Testis (tissue), 2 donors: ENCODE measurements at regions not wholly inside any gene's neighbourhood (a gene's known extent, or its start where the extent isn't known, plus 50 kb on each side); places are given as distances from the start of the nearest gene placed in this dataset.

Experiments used
- CTCF ChIP-seq, 3 experiments: fragments of 450-650 bp in 2 of 3; fragments of 200-600 bp in 1 of 3; sonication (generic) in 1 of 3; IDR thresholded peaks; one replicate each; pipeline ENCODE4 v1.5.1; 2016 to 2019; ENCODE audit warnings: antibody characterized with exemption in 3 of 3, mild to moderate bottlenecking in 2 of 3, moderate library complexity in 1 of 3
- POLR2A ChIP-seq: fragments of 450-650 bp; IDR thresholded peaks from one replicate; pipeline ENCODE4 v1.6.1; 2017; ENCODE audit warnings: antibody characterized with exemption, mild to moderate bottlenecking, moderate library complexity

DNA sequence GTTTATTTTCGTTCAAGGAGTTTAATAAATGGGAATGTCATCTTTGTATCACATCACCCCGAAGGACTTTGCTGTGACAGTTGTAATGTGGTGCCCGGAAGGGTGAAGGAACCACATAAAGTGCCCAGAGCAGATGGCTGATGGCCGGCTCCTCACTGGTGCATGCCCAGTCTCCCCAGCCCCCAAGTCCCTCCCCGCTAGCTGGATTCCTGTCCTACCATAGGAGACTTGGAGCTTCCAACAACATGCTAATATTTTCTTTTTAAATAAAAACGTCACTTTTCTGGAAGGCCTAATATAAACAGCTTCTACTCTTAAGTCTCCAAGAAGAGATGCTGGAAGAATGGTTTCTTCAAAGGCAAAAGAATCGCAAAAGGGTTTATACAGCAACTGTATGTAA lies 273.9 kb upstream of the LRTM1 start:
- no peak for TF ChIP-seq POLR2A
- TF ChIP-seq CTCF (IDR thresholded peaks at IDR 0.05), result no peak
